RWPE2 (cell line): ENCODE measurements at regions not wholly inside any gene's neighbourhood (a gene's known extent, or its start where the extent isn't known, plus 50 kb on each side); places are given as distances from the start of the nearest gene placed in this dataset.

Experiments used
- ATAC-seq: fragments of 200-7000 bp; cut with Tn5 transposase; 3 replicates; pipeline ENCODE4 v1.9.1; 2021; ENCODE audit warnings: low read depth
- DNase-seq: peaks from one replicate; pipeline ENCODE4 v3.0.0-alpha.2; 2020; ENCODE audit warnings: low spot score
- H3K27ac ChIP-seq: fragments of 450-650 bp; 2 replicates; pipeline ENCODE4 v1.5.1; 2017; ENCODE audit warnings: mild to moderate bottlenecking; ENCODE audit not compliant: poor library complexity, severe bottlenecking
- H3K27me3 ChIP-seq: fragments of 250-450 bp; sonication (Bioruptor Pico); 2 replicates; pipeline ENCODE4 v1.5.1; 2021; ENCODE audit warnings: mild to moderate bottlenecking, moderate library complexity; ENCODE audit not compliant: insufficient read depth, poor library complexity, severe bottlenecking
- H3K36me3 ChIP-seq: fragments of 250-450 bp; sonication (Bioruptor Pico); 2 replicates; pipeline ENCODE4 v1.5.1; 2020; ENCODE audit warnings: low read depth, mild to moderate bottlenecking, moderate library complexity
- H3K4me1 ChIP-seq: fragments of 250-450 bp; sonication (Bioruptor Pico); 2 replicates; pipeline ENCODE4 v1.5.1; 2021; ENCODE audit warnings: mild to moderate bottlenecking, moderate library complexity; ENCODE audit not compliant: insufficient read depth, poor library complexity, severe bottlenecking
- H3K4me3 ChIP-seq: fragments of 250-450 bp; sonication (Bioruptor Pico); 2 replicates; pipeline ENCODE4 v1.5.1; 2021; ENCODE audit warnings: mild to moderate bottlenecking, moderate library complexity; ENCODE audit not compliant: severe bottlenecking
- H3K9me3 ChIP-seq: fragments of 250-450 bp; sonication (Bioruptor Pico); 2 replicates; pipeline ENCODE4 v1.5.1; 2021; ENCODE audit warnings: mild to moderate bottlenecking, moderate library complexity; ENCODE audit not compliant: severe bottlenecking
- CTCF ChIP-seq: fragments of 450-650 bp; IDR thresholded peaks from one replicate; pipeline ENCODE4 v1.5.1; 2017; ENCODE audit warnings: mild to moderate bottlenecking, moderate library complexity; ENCODE audit not compliant: poor library complexity, severe bottlenecking

GRCh38 chr7:25659841-25660240 is 431.6 kb upstream of the NPVF start:
- DNase-seq = no peak
- H3K27ac ChIP-seq = no peak overlapping the region
- ATAC-seq = no peak
- H3K4me1 ChIP-seq = no peaks in the 10 kb centered on the region
- H3K27me3 ChIP-seq = peaks cover 46% of the 10 kb centered on the region
- TF ChIP-seq CTCF = no peak
- H3K4me3 ChIP-seq = no peak overlapping the region
- H3K9me3 ChIP-seq = no peaks in the 10 kb centered on the region
- H3K36me3 ChIP-seq = no peaks in the 10 kb centered on the region

GRCh38 chr7:25662841-25663800 is 434.8 kb upstream of the NPVF start:
- Histone ChIP-seq H3K4me1 (no peaks in the 10 kb centered on the region), H3K27me3 (peaks cover 33% of the 10 kb centered on the region), H3K4me3 (no peak overlapping the region), H3K9me3 (no peaks in the 10 kb centered on the region), H3K36me3 (no peaks in the 10 kb centered on the region), H3K27ac (no peak overlapping the region)
- no peak for TF ChIP-seq CTCF
- ATAC-seq (no peak), DNase-seq (no peak)

- Histone ChIP-seq H3K27ac (no peak overlapping the region), H3K27me3 (peaks cover 26% of the 10 kb centered on the region), H3K9me3 (no peaks in the 10 kb centered on the region), H3K4me3 (no peak overlapping the region), H3K36me3 (no peaks in the 10 kb centered on the region), H3K4me1 (no peaks in the 10 kb centered on the region)
- no peak for ATAC-seq
- no peak for DNase-seq
- no peak for TF ChIP-seq CTCF
Measured at GRCh38 chr7:25663877-25664276, 435.6 kb upstream of the NPVF start.

- Histone ChIP-seq H3K27ac (no peak overlapping the region), H3K9me3 (no peaks in the 10 kb centered on the region), H3K27me3 (peaks cover 22% of the 10 kb centered on the region), H3K4me3 (no peak overlapping the region), H3K4me1 (no peaks in the 10 kb centered on the region), H3K36me3 (no peaks in the 10 kb centered on the region)
- no peak for TF ChIP-seq CTCF
- no peak for DNase-seq
- ATAC-seq = no peak
Measured at GRCh38 chr7:25664593-25664992, 436.3 kb upstream of the NPVF start.

- ATAC-seq = no peak; the same call in 2 of the 3 replicates
Measured at GRCh38 chr7:25665374-25665773, 437.1 kb upstream of the NPVF start.

More at GRCh38 chr7:25665374-25665773, 437.1 kb upstream of the NPVF start:
- Histone ChIP-seq H3K27ac (no peak overlapping the region), H3K4me3 (no peak overlapping the region), H3K27me3 (peaks cover 25% of the 10 kb centered on the region), H3K36me3 (no peaks in the 10 kb centered on the region), H3K9me3 (no peaks in the 10 kb centered on the region), H3K4me1 (no peaks in the 10 kb centered on the region)
- TF ChIP-seq CTCF = no peak
- DNase-seq = no peak
